Activated naive CD4-positive, alpha-beta T cell treated with Interleukin-2 at 50 U/mL for 16 hours (primary cell): ENCODE measurements at regions not wholly inside any gene's neighbourhood (a gene's known extent, or its start where the extent isn't known, plus 50 kb on each side); places are given as distances from the start of the nearest gene placed in this dataset.
"Not testable (repeated sequence)": the region's sequence is repeated elsewhere in the genome, so short reads cannot be mapped to it uniquely, and the experiment has no call there.

Experiments used
- DNase-seq: peaks from one replicate; pipeline ENCODE4 v3.0.0-alpha.2; 2020

- DNase-seq, result no peak
Measured at GRCh38 chr4:23153076-23153475, 460.3 kb downstream of the GBA3 start.

- DNase-seq, result no peak
Measured at GRCh38 chr4:23149815-23150214, 457.1 kb downstream of the GBA3 start.

GRCh38 chr4:23144707-23145106 lies 452.0 kb downstream of the GBA3 start:
- DNase-seq, result no peak

- no peak for DNase-seq
Measured at GRCh38 chr4:23135792-23136645, 443.3 kb downstream of the GBA3 start.

GRCh38 chr4:23134331-23134730 lies 441.6 kb downstream of the GBA3 start:
- DNase-seq, result no peak

- no peak for DNase-seq
Measured at GRCh38 chr4:23130845-23131244, 438.1 kb downstream of the GBA3 start.

- DNase-seq, result no peak
Measured at GRCh38 chr4:23125118-23125517, 432.4 kb downstream of the GBA3 start.

- no peak for DNase-seq
Measured at GRCh38 chr4:23122666-23123400, 430.1 kb downstream of the GBA3 start.

GRCh38 chr4:23120374-23120773 lies 427.6 kb downstream of the GBA3 start:
- no peak for DNase-seq

GRCh38 chr4:23117826-23118225 lies 425.1 kb downstream of the GBA3 start:
- no peak for DNase-seq

- no peak for DNase-seq
Measured at GRCh38 chr4:23114538-23114937, 421.8 kb downstream of the GBA3 start.

- DNase-seq, result no peak
Measured at GRCh38 chr4:23113104-23113503, 420.4 kb downstream of the GBA3 start.

- no peak for DNase-seq
Measured at GRCh38 chr4:23106516-23106915, 413.8 kb downstream of the GBA3 start.

- no peak for DNase-seq
Measured at GRCh38 chr4:23105759-23106370, 413.1 kb downstream of the GBA3 start.

- DNase-seq, result no peak
Measured at GRCh38 chr4:23097251-23097650, 404.5 kb downstream of the GBA3 start.

GRCh38 chr4:23091711-23092110 lies 399.0 kb downstream of the GBA3 start:
- DNase-seq, result no peak

- DNase-seq, result no peak
Measured at GRCh38 chr4:23085249-23085568, 392.5 kb downstream of the GBA3 start.

GRCh38 chr4:23084559-23085248 lies 392.0 kb downstream of the GBA3 start:
- no peak for DNase-seq

- no peak for DNase-seq
Measured at GRCh38 chr4:23083391-23083790, 390.7 kb downstream of the GBA3 start.

- not testable (repeated sequence) for DNase-seq
Measured at GRCh38 chr4:23080171-23080570, 387.4 kb downstream of the GBA3 start.

- no peak for DNase-seq
Measured at GRCh38 chr4:23070848-23071570, 378.3 kb downstream of the GBA3 start.

- no peak for DNase-seq
Measured at GRCh38 chr4:23068756-23069155, 376.0 kb downstream of the GBA3 start.

GRCh38 chr4:23068287-23068686 lies 375.6 kb downstream of the GBA3 start:
- no peak for DNase-seq
